WTC11 (cell line): ENCODE measurements at regions not wholly inside any gene's neighbourhood (a gene's known extent, or its start where the extent isn't known, plus 50 kb on each side); places are given as distances from the start of the nearest gene placed in this dataset.

Experiments
- ATAC-seq: fragments of 200-7000 bp; cut with Tn5 transposase; 2 replicates; pipeline ENCODE4 v1.10.0; 2021; ENCODE audit warnings: mild to moderate bottlenecking, moderate library complexity
- CTCF ChIA-PET: fragments of 300-600 bp; sonication (Branson Sonifier 250); formaldehyde crosslinking; loops from one replicate; lab custom pipeline; 2021; ENCODE audit warnings: antibody characterized with exemption; lab: Charles Lee
- POLR2A ChIA-PET: fragments of 350-600 bp; sonication (Branson Sonifier 250); formaldehyde crosslinking; loops from one replicate; lab custom pipeline; 2021; ENCODE audit warnings: antibody characterized with exemption; lab: Charles Lee
- DNase-seq: peaks from one replicate; pipeline ENCODE4 v3.0.0; 2021; ENCODE audit warnings: low spot score
- H3K27ac Mint-ChIP-seq: 2 replicates; pipeline ENCODE4 v1.8.0; 2021; ENCODE audit warnings: mixed read lengths
- H3K27me3 Mint-ChIP-seq: 2 replicates; pipeline ENCODE4 v1.8.0; 2021; ENCODE audit warnings: low read depth, mild to moderate bottlenecking, moderate library complexity, mixed read lengths
- H3K36me3 Mint-ChIP-seq: 2 replicates; pipeline ENCODE4 v1.8.0; 2021; ENCODE audit warnings: mixed read lengths
- H3K4me1 Mint-ChIP-seq: 2 replicates; pipeline ENCODE4 v1.8.0; 2022; ENCODE audit warnings: mixed read lengths
- H3K4me3 Mint-ChIP-seq: 2 replicates; pipeline ENCODE4 v1.8.0; 2021; ENCODE audit warnings: mild to moderate bottlenecking, moderate library complexity, mixed read lengths
- H3K9me3 Mint-ChIP-seq: 2 replicates; pipeline ENCODE4 v1.8.0; 2021; ENCODE audit warnings: mixed read lengths
- AFF4 ChIP-seq: sonication (generic); formaldehyde crosslinking; IDR thresholded peaks from 2 replicates; pipeline ENCODE4 v1.8.1; 2023; ENCODE audit warnings: mild to moderate bottlenecking, missing genetic modification reagents, borderline replicate concordance
- ARID4B ChIP-seq: sonication (generic); formaldehyde crosslinking; IDR thresholded peaks from 2 replicates; pipeline ENCODE4 v1.8.0; 2023; ENCODE audit warnings: missing genetic modification reagents, mild to moderate bottlenecking, borderline replicate concordance
- CREM ChIP-seq: sonication (generic); formaldehyde crosslinking; IDR thresholded peaks from 2 replicates; pipeline ENCODE4 v1.8.1; 2022; ENCODE audit warnings: mild to moderate bottlenecking, missing genetic modification reagents, moderate library complexity
- ELF4 ChIP-seq: sonication (generic); formaldehyde crosslinking; IDR thresholded peaks from 2 replicates; pipeline ENCODE4 v1.8.1; 2022; ENCODE audit warnings: low read depth, mild to moderate bottlenecking, moderate library complexity, missing genetic modification reagents
- EMX1 ChIP-seq: fragments of 250-450 bp; sonication (Bioruptor Pico); IDR thresholded peaks from 2 replicates; pipeline ENCODE4 v1.8.0; 2021; ENCODE audit warnings: mild to moderate bottlenecking
- ESRRA ChIP-seq: sonication (generic); formaldehyde crosslinking; IDR thresholded peaks from 2 replicates; pipeline ENCODE4 v1.8.1; 2022; ENCODE audit warnings: mild to moderate bottlenecking, missing genetic modification reagents, borderline replicate concordance
- FOXP1 ChIP-seq: sonication (generic); formaldehyde crosslinking; IDR thresholded peaks from 2 replicates; pipeline ENCODE4 v1.8.0; 2022; ENCODE audit warnings: missing genetic modification reagents, mild to moderate bottlenecking, moderate library complexity, borderline replicate concordance
- FOXP4 ChIP-seq: sonication (generic); formaldehyde crosslinking; IDR thresholded peaks from 2 replicates; pipeline ENCODE4 v1.8.0; 2022; ENCODE audit warnings: mild to moderate bottlenecking, missing genetic modification reagents
- HMGA2 ChIP-seq: fragments of 250-450 bp; sonication (Bioruptor Pico); IDR thresholded peaks from 2 replicates; pipeline ENCODE4 v1.4.0; 2021; ENCODE audit warnings: mild to moderate bottlenecking, moderate library complexity
- KAT7 ChIP-seq: sonication (generic); formaldehyde crosslinking; IDR thresholded peaks from 2 replicates; pipeline ENCODE4 v1.8.1; 2023; ENCODE audit warnings: missing genetic modification reagents, mild to moderate bottlenecking, borderline replicate concordance
- MLX ChIP-seq: sonication (generic); formaldehyde crosslinking; IDR thresholded peaks from 2 replicates; pipeline ENCODE4 v1.8.1; 2023; ENCODE audit warnings: mild to moderate bottlenecking, missing genetic modification reagents, moderate library complexity
- MYBL2 ChIP-seq: sonication (generic); formaldehyde crosslinking; IDR thresholded peaks from 2 replicates; pipeline ENCODE4 v1.8.1; 2023; ENCODE audit warnings: mild to moderate bottlenecking, moderate library complexity, missing genetic modification reagents
- NFYB ChIP-seq: sonication (generic); formaldehyde crosslinking; conservative IDR thresholded peaks from 2 replicates; pipeline ENCODE4 v1.8.0; 2022; ENCODE audit warnings: low read depth, missing genetic modification reagents
- OVOL2 ChIP-seq: fragments of 250-450 bp; sonication (Bioruptor Pico); IDR thresholded peaks from 2 replicates; pipeline ENCODE4 v1.9.0; 2021; ENCODE audit warnings: mild to moderate bottlenecking, borderline replicate concordance
- STAT6 ChIP-seq: sonication (generic); formaldehyde crosslinking; conservative IDR thresholded peaks from 2 replicates; pipeline ENCODE4 v1.8.1; 2023; ENCODE audit warnings: mild to moderate bottlenecking, low read depth, missing genetic modification reagents, moderate library complexity
- TP53 ChIP-seq: sonication (generic); formaldehyde crosslinking; IDR thresholded peaks from 2 replicates; pipeline ENCODE4 v1.8.1; 2023; ENCODE audit warnings: mild to moderate bottlenecking, missing genetic modification reagents
- USF2 ChIP-seq: sonication (generic); formaldehyde crosslinking; IDR thresholded peaks from 2 replicates; pipeline ENCODE4 v1.8.1; 2023; ENCODE audit warnings: mild to moderate bottlenecking, missing genetic modification reagents, moderate library complexity
- ZNF219 ChIP-seq: sonication (generic); formaldehyde crosslinking; IDR thresholded peaks from 2 replicates; pipeline ENCODE4 v1.8.0; 2023; ENCODE audit warnings: missing genetic modification reagents, mild to moderate bottlenecking, borderline replicate concordance
- ZNF671 ChIP-seq: fragments of 250-450 bp; sonication (Bioruptor Pico); IDR thresholded peaks from 2 replicates; pipeline ENCODE4 v1.8.0; 2021; ENCODE audit warnings: mild to moderate bottlenecking

GRCh38 chr1:79845936-79846335 is 839.4 kb upstream of the ADGRL4 start (continued):
- TF ChIP-seq ZNF671 (CRISPR knock-in tag) (no peak), MLX (no peak), EMX1 (CRISPR knock-in tag) (no peak)

- CTCF ChIA-PET, result no interaction called here
- Mint-ChIP-seq H3K36me3 (no peaks in the 10 kb centered on the region), H3K27me3 (no peaks in the 10 kb centered on the region), H3K4me1 (peaks cover 12% of the 10 kb centered on the region), H3K27ac (no peak overlapping the region), H3K4me3 (no peak overlapping the region), H3K9me3 (no peaks in the 10 kb centered on the region)
- POLR2A ChIA-PET, result no interaction called here
- TF ChIP-seq ESRRA (no peak), NFYB (CRISPR knock-in tag) (no peak), USF2 (no peak), HMGA2 (CRISPR knock-in tag) (no peak), AFF4 (no peak), TP53 (no peak), KAT7 (CRISPR knock-in tag) (no peak), ELF4 (CRISPR knock-in tag) (no peak), ARID4B (CRISPR knock-in tag) (no peak), ZNF219 (CRISPR knock-in tag) (no peak), FOXP1 (CRISPR knock-in tag) (no peak), CREM (CRISPR knock-in tag) (no peak), MYBL2 (no peak), STAT6 (no peak), FOXP4 (CRISPR knock-in tag) (no peak), OVOL2 (no peak)
- ATAC-seq, result no peak
- no peak for DNase-seq
Observed at GRCh38 chr1:79842811-79843210, 836.3 kb upstream of the ADGRL4 start.
